Anterior cingulate cortex (tissue), 58 donors: ENCODE measurements at regions not wholly inside any gene's neighbourhood (a gene's known extent, or its start where the extent isn't known, plus 50 kb on each side); places are given as distances from the start of the nearest gene placed in this dataset.

ENCODE experiments used
- DNase-seq, 58 donors: peaks; one replicate each; lab custom pipeline; 2025; lab: John Stamatoyannopoulos, UW

DNA sequence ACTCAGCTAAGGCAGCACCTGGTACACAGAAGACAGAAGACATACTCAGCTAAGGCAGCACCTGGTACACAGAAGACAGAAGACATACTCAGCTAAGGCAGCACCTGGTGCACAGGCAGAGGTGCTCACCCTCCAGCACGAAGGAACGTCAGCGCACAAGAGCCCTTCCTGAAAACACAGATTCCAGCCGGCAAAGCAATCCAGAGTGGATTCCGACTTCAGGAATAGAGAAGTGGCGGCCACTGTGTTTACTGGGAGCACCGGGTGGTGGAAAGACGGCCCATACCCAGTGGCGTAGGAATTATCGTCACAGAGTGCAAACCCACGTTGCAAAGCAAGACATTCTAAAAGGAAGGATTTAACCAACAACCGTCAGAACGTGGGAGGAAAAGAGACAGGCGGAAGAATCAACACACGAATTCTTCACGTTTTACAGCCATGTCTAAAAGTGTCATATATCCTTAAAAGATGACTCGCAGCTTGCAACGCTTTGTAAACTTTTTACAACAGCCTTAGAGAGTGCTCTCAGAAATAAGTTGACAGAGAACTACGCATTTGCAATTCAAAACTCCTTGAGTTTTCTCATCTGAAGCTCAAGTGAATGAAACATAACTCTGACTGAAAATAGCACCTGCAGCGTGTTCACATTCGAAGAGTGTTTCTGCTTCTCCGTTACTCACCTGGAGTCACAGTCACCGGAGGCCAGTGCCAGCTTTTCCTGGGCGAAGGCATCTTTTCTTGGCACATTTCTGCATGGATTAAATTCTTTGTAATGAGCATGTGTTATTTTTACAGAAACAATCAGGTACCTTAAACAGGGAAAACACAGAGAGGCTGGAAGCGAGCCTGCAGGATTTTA is 55.8 kb upstream of the GALNT9 start:
- DNase-seq, result no peak

DNA sequence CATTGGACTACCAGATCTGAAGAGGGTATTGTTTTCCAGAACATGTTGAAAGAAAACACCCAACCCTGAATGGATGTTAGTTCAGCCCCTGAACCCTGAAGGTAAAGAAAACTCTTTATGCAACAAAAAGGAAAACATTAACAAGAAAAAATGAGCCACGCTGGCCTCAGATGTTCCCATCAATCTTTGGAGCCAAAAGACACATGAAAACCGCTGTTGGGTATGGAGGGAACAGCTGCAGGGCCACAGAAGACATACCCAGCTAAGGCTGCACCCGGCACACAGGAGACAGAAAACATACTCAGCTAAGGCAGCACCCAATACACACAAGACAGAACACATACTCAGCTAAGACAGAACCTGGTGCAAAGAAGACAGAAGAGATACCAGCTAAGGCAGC is 51.3 kb upstream of the GALNT9 start:
- no peak for DNase-seq

DNA sequence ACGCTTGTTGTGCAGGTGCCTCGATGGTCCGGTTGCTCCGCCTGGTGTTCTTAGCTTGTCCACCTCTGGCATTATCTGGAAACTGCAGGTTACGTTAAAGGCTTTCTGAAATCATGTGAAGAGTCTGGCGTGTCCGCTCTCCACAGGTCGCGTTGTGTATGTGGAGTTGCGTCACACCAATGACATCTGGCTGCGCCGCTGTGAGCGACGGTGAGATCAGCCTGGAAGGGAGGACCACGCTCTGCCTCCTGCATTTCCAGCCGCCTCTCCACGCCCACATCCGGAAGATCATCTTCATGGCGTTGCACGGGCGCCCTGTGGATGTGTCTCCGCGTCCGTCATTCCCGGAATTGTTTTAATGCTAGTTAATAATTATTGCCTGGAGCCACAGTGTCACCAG is 50.6 kb upstream of the GALNT9 start:
- no peak for DNase-seq

DNA sequence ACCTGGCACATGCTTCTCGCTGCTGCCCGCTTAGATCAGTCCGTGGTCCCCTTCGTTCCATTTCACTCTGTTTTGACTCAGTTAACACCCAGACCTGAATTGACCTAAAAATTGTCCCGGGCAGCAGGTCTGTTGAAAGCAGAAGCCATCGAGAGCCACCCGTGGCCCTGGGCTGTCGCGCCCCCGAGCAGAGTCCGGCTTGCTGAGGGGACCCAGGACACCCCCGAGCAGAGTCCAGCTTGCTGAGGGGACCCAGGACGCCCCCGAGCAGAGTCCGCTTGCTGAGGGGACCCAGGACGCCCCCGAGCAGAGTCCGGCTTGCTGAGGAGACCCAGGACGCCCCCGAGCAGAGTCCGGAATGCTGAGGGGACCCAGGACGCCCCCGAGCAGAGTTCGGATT is 50.2 kb upstream of the GALNT9 start:
- no peak for DNase-seq
